ENCODE measurements at regions not wholly inside any gene's neighbourhood (a gene's known extent, or its start where the extent isn't known, plus 50 kb on each side); places are given as distances from the start of the nearest gene placed in this dataset.

- DNase-seq (ENCODE audit: extremely low read depth in 1 of 4, low spot score in 3 of 4) (no peak), FAIRE-seq (no peak), ATAC-seq (no peak)
- intact Hi-C loops (cut with micrococcal nuclease) (no loop called here), in situ Hi-C loops (cut with MboI) (no loop called here)
- H3K9me3 ChIP-seq (replicated peaks; ENCODE audit: control insufficient read depth, insufficient read depth, low read depth, low read length), result no peaks in the 10 kb centered on the region
- H2AFZ ChIP-seq (ENCODE audit: low read depth, low read length), result no peak overlapping the region
- no peaks in the 10 kb centered on the region for H4K20me1 ChIP-seq (replicated peaks; ENCODE audit: control insufficient read depth, insufficient read depth, low read length)
- no peak overlapping the region for H3K27ac ChIP-seq (ENCODE audit: extremely low read depth, low read depth, low read length)
- no peak overlapping the region for H3K4me3 ChIP-seq
- no peak for TF ChIP-seq ZNF3 (CRISPR knock-in tag; IDR thresholded peaks at IDR 0.05)
- H3K4me1 ChIP-seq (replicated peaks in 1 of 2; ENCODE audit: control insufficient read depth in 2 of 2, insufficient read depth in 2 of 2, low read length in 2 of 2), result no peaks in the 10 kb centered on the region
- no TSS peak for BruUV-seq (replicated peaks)
- no peaks in the 10 kb centered on the region for H3K27me3 ChIP-seq (ENCODE audit: control insufficient read depth in 2 of 2, insufficient read depth in 2 of 2, low read length in 2 of 2)
- H3K4me2 ChIP-seq (ENCODE audit: insufficient read depth, low read length), result no peak overlapping the region
- whole genome bisulfite sequencing (ENCODE audit: insufficient coverage, low coverage, missing lambda C conversion rate), result 0% methylated on average over 2 of the region's 2 CpGs
- POLR2A ChIA-PET, result interaction anchor here (0.8 to 0.9 kb wide), 2 partner anchors 10 to 18 kb away, joined by 4 read pairs; no protein-coding TSS in a partner anchor
- CTCF ChIA-PET (ENCODE audit: low intra/inter-chr PET ratio), result no interaction called here
- no peaks in the 10 kb centered on the region for H3K36me3 ChIP-seq (ENCODE audit: control insufficient read depth, insufficient read depth, low read length)
- no peak overlapping the region for H3K9ac ChIP-seq (ENCODE audit: insufficient read depth in 1 of 2, low read depth in 2 of 2, low read length in 2 of 2)
- no peaks in the 10 kb centered on the region for H3K79me2 ChIP-seq (ENCODE audit: control insufficient read depth, insufficient read depth, low read length)
- H3K9me1 ChIP-seq (ENCODE audit: control insufficient read depth, insufficient read depth, low read length), result no peaks in the 10 kb centered on the region
These were observed 274.1 kb downstream of the ZEB1 start for GRCh38 chr10:31593124-31593523.

- Histone ChIP-seq H3K4me3 (no peak overlapping the region), H3K4me1 (replicated peaks in 1 of 2; ENCODE audit: control insufficient read depth in 2 of 2, insufficient read depth in 2 of 2, low read length in 2 of 2) (no peaks in the 10 kb centered on the region), H3K9me1 (ENCODE audit: control insufficient read depth, insufficient read depth, low read length) (no peaks in the 10 kb centered on the region), H3K9me3 (replicated peaks; ENCODE audit: control insufficient read depth, insufficient read depth, low read depth, low read length) (no peaks in the 10 kb centered on the region), H3K4me2 (ENCODE audit: insufficient read depth, low read length) (no peak overlapping the region), H4K20me1 (replicated peaks; ENCODE audit: control insufficient read depth, insufficient read depth, low read length) (no peaks in the 10 kb centered on the region), H3K27ac (ENCODE audit: extremely low read depth, low read depth, low read length) (no peak overlapping the region), H3K27me3 (ENCODE audit: control insufficient read depth in 2 of 2, insufficient read depth in 2 of 2, low read length in 2 of 2) (peaks cover 0 to 5% of the 10 kb centered on the region in 2 experiments; a peak in 1 of 5 replicates), H3K79me2 (ENCODE audit: control insufficient read depth, insufficient read depth, low read length) (no peaks in the 10 kb centered on the region), H3K9ac (ENCODE audit: insufficient read depth in 1 of 2, low read depth in 2 of 2, low read length in 2 of 2) (no peak overlapping the region), H3K36me3 (ENCODE audit: control insufficient read depth, insufficient read depth, low read length) (no peaks in the 10 kb centered on the region), H2AFZ (ENCODE audit: low read depth, low read length) (no peak overlapping the region)
- ChIA-PET CTCF (ENCODE audit: low intra/inter-chr PET ratio) (no interaction called here), POLR2A (interaction anchor here (0.6 to 0.7 kb wide), 2 partner anchors 12 to 34 kb away, joined by 3 to 4 read pairs; no protein-coding TSS in a partner anchor)
- ATAC-seq, result no peak
- no TSS peak for BruUV-seq (replicated peaks)
- no peak for FAIRE-seq
- no peak for DNase-seq (ENCODE audit: extremely low read depth in 1 of 4, low spot score in 3 of 4)
- intact Hi-C loops (cut with micrococcal nuclease) (no loop called here), in situ Hi-C loops (cut with MboI) (no loop called here)
- TF ChIP-seq ZNF174 (CRISPR knock-in tag; IDR thresholded peaks at IDR 0.05) (no peak), MYC (IDR thresholded peaks at IDR 0.05; ENCODE audit: low read depth, low read length) (no peak), MYC (CRISPR knock-in tag; IDR thresholded peaks at IDR 0.05; ENCODE audit: borderline replicate concordance, low read depth) (no peak), FOXP1 (CRISPR knock-in tag; IDR thresholded peaks at IDR 0.05) (no peak), PHTF2 (CRISPR knock-in tag; IDR thresholded peaks at IDR 0.05) (no peak), TCF3 (CRISPR knock-in tag; IDR thresholded peaks at IDR 0.05) (no peak), ELK3 (CRISPR knock-in tag; IDR thresholded peaks at IDR 0.05) (no peak), SMARCE1 (IDR thresholded peaks at IDR 0.05) (no peak), ZNF584 (CRISPR knock-in tag; IDR thresholded peaks at IDR 0.05; ENCODE audit: low read depth) (no peak)
- TF ChIP-seq, protein P1, sequence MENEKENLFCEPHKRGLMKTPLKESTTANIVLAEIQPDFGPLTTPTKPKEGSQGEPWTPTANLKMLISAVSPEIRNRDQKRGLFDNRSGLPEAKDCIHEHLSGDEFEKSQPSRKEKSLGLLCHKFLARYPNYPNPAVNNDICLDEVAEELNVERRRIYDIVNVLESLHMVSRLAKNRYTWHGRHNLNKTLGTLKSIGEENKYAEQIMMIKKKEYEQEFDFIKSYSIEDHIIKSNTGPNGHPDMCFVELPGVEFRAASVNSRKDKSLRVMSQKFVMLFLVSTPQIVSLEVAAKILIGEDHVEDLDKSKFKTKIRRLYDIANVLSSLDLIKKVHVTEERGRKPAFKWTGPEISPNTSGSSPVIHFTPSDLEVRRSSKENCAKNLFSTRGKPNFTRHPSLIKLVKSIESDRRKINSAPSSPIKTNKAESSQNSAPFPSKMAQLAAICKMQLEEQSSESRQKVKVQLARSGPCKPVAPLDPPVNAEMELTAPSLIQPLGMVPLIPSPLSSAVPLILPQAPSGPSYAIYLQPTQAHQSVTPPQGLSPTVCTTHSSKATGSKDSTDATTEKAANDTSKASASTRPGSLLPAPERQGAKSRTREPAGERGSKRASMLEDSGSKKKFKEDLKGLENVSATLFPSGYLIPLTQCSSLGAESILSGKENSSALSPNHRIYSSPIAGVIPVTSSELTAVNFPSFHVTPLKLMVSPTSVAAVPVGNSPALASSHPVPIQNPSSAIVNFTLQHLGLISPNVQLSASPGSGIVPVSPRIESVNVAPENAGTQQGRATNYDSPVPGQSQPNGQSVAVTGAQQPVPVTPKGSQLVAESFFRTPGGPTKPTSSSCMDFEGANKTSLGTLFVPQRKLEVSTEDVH (IDR thresholded peaks at IDR 0.05; ENCODE audit: low read depth, partially characterized antibody), result no peak
- TF ChIP-seq, protein P2, sequence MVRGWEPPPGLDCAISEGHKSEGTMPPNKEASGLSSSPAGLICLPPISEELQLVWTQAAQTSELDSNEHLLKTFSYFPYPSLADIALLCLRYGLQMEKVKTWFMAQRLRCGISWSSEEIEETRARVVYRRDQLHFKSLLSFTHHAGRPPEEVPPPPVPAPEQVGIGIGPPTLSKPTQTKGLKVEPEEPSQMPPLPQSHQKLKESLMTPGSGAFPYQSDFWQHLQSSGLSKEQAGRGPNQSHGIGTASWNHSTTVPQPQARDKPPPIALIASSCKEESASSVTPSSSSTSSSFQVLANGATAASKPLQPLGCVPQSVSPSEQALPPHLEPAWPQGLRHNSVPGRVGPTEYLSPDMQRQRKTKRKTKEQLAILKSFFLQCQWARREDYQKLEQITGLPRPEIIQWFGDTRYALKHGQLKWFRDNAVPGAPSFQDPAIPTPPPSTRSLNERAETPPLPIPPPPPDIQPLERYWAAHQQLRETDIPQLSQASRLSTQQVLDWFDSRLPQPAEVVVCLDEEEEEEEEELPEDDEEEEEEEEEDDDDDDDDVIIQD (CRISPR knock-in tag; IDR thresholded peaks at IDR 0.05), result no peak
These were observed 272.6 kb downstream of the ZEB1 start for GRCh38 chr10:31591569-31591968.
